ENCODE measurements at regions not wholly inside any gene's neighbourhood (a gene's known extent, or its start where the extent isn't known, plus 50 kb on each side); places are given as distances from the start of the nearest gene placed in this dataset.

- no peak for TF ChIP-seq REST (IDR thresholded peaks at IDR 0.05; ENCODE audit: low read depth, low read length)
- no peak for TF ChIP-seq ETV6 (conservative IDR thresholded peaks at IDR 0.05 in 1 of 2, IDR thresholded peaks at IDR 0.05 in 1 of 2; ENCODE audit: borderline replicate concordance in 1 of 2, low read depth in 1 of 2)
- no peak for TF ChIP-seq RAD21 (IDR thresholded peaks at IDR 0.05; ENCODE audit: insufficient read depth, low read depth, low read length)
- no peak for TF ChIP-seq CEBPZ (IDR thresholded peaks at IDR 0.05; ENCODE audit: low read depth, low read length)
- TF ChIP-seq STAT1 (conservative IDR thresholded peaks at IDR 0.05) = no peak
- TF ChIP-seq NRF1 (conservative IDR thresholded peaks at IDR 0.05; ENCODE audit: low read depth, low read length) = no peak
- no peak for TF ChIP-seq SIN3A (IDR thresholded peaks at IDR 0.05; ENCODE audit: low read depth, low read length)
Measured at GRCh38 chr13:85420136-85420535, 379.1 kb downstream of the SLITRK6 start (continued).
